ENCODE measurements at regions not wholly inside any gene's neighbourhood (a gene's known extent, or its start where the extent isn't known, plus 50 kb on each side); places are given as distances from the start of the nearest gene placed in this dataset.
"Not testable (repeated sequence)": the region's sequence is repeated elsewhere in the genome, so short reads cannot be mapped to it uniquely, and the experiment has no call there.

GRCh38 chr5:119299242-119299614 lies 56.6 kb upstream of the TNFAIP8 start:
- in situ Hi-C loops (cut with MboI; ENCODE audit: low pct_unique_long_range_greater_than_20kb, low sequenced_read_pairs); DNase-seq: not testable (repeated sequence)

- DNase-seq: peak; percentile 70
- in situ Hi-C loops (cut with MboI; ENCODE audit: low pct_unique_long_range_greater_than_20kb, low sequenced_read_pairs): not testable (repeated sequence)
These were observed 56.1 kb upstream of the TNFAIP8 start for GRCh38 chr5:119299615-119300310.

DNA sequence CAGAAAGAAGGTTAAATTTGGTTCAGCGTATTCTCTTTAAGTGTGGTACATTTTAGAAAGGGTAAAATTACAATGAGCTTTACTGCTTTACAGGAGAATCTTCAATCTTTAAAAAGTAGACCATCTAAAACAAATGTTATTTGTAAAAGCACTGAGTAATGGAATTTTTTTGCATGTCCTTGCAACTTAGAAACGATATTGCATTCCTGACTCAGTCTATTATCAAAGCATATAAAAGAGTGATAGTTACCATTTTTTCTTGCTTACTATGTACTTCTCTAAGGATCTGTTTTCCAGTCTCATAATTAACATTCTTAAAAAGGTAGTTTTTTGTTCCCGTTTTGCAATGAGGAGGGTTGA lies 55.5 kb upstream of the TNFAIP8 start:
- no peak for DNase-seq
- in situ Hi-C loops (cut with MboI; ENCODE audit: low pct_unique_long_range_greater_than_20kb, low sequenced_read_pairs): no loop called here

- no peak for DNase-seq
- in situ Hi-C loops (cut with MboI; ENCODE audit: low pct_unique_long_range_greater_than_20kb, low sequenced_read_pairs): no loop called here
These were observed 54.6 kb upstream of the TNFAIP8 start for GRCh38 chr5:119301210-119301609.

GRCh38 chr5:119301906-119302305 lies 53.9 kb upstream of the TNFAIP8 start:
- in situ Hi-C loops (cut with MboI; ENCODE audit: low pct_unique_long_range_greater_than_20kb, low sequenced_read_pairs): no loop called here
- DNase-seq: no peak

DNA sequence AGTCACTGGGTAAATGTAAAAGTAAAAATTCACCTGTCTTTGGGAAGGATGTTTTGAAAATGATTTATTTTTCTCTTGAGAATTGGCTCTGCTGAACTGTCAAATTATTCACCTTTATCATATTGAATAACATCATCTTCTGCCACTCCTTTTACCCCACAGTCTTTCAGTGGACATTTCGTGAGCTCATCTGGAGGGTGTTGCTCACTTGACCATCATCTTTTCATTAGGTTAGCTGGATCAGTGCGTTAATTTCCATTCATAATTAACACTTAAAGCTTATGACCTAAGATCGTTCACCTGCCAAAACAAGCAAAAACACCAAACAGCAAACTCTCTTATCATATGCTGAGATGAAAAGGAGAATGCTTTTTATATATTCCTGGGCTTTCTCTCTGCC lies 53.4 kb upstream of the TNFAIP8 start:
- DNase-seq: no peak
- in situ Hi-C loops (cut with MboI; ENCODE audit: low pct_unique_long_range_greater_than_20kb, low sequenced_read_pairs): no loop called here

DNA sequence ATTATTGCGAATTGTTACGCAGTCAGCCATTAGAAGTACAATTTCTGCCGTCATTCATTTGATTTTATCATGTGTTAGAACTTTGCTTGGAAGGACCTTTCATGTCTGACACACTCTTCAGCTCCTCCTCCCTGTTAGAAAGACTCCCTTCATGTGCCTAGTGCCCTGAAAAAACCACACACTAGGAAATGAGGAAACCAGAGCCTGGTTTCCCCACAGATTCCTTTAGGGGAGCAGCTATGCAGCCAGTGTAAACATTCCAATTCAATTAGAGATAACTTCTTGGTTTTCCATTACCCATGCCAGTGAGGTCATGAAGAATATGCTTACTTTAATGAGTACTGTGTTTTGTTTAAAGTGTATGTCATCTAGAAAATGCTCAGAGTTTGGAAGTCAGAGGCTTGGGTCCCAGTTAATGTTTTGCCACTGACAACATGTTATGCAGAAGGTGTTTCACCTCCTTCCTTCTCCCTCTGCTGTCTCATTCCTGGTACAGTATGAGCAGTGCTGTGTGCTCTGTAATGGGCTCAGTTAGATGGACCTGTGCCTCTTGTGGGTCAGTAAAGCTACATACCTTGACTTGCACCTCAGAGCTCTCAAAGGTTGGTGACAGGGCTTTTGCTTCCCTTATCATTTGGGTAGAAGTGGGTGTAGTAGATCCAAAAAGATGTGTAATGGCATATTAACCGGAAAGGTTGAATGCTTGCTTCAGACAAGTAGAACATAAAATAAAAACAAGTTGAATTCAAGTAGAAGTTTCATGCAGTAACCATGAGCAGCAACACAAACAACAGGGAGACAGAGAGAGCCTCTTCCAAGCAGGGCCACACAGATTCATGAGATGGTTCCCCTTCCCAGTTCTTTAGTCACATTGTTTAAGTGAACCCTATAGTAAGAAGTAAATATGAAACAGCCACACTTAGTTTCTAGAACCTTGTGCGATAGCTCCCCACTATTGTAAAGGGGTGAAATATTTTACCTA lies 52.6 kb upstream of the TNFAIP8 start:
- DNase-seq: peak; percentile 46
- in situ Hi-C loops (cut with MboI; ENCODE audit: low pct_unique_long_range_greater_than_20kb, low sequenced_read_pairs): no loop called here

DNA sequence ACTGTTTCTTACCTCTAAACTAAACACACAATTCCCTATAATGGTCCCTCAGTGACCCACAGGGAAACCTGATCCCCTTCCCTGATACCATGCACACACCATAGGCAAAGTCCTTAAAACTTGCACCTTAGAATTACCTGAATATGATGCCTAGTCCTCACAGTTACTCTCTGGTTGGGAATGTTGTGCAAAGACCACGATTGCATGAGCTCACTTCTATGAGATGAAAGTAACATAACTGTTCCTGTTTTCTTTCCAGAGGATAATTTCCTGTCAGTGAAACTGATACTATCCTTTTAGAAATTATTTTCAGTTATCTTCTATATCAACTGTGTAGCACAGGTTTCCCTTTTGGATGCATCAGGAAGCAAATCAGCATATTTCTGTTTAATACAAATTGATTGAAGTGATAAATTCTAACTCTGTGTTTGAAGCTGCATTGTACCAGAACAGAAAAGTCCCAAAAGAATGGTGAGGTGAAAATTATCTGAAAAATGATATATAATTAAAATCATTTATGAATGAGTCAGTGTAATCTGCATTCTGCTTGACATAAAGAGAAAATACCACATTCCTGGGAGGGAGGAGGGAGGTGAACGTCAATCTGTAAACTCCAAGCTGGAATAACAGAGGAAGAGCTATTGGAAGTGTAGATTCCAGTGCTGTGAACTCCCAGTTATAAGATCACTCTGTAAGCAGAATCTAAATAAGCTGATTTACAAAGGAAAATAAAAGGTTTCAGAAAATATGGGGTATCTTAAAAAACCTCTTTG lies 51.2 kb upstream of the TNFAIP8 start:
- in situ Hi-C loops (cut with MboI; ENCODE audit: low pct_unique_long_range_greater_than_20kb, low sequenced_read_pairs): no loop called here
- no peak for DNase-seq
